Endometrium (tissue), 2 donors: ENCODE measurements at regions not wholly inside any gene's neighbourhood (a gene's known extent, or its start where the extent isn't known, plus 50 kb on each side); places are given as distances from the start of the nearest gene placed in this dataset.

Experiments used
- FAIRE-seq: peaks from 2 replicates; lab custom pipeline; 2012; peaks lifted over from hg19 to GRCh38; lab: Jason Lieb, UNC
- donor health status: control.
- donor health status: control.

DNA sequence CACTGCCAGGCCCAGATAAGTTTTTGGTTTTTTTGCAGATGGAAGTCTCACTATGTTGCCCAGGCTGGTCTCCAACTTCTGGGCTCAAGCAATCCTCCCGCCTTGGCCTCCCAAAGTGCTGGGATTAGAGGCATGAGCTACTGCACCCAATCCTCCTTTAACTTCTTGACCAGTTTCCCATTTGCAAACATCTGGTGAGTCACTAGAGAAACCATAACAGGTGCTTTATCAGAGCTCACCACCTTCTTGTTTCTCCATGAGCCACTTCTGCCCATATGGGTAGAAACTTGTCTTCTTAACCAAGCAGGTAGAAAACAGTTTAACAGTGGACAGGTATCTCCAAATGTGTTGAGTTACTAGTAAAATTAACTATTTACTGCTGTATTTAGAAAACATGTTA is 128.4 kb upstream of the AP1S2 start:
- no peak for FAIRE-seq

DNA sequence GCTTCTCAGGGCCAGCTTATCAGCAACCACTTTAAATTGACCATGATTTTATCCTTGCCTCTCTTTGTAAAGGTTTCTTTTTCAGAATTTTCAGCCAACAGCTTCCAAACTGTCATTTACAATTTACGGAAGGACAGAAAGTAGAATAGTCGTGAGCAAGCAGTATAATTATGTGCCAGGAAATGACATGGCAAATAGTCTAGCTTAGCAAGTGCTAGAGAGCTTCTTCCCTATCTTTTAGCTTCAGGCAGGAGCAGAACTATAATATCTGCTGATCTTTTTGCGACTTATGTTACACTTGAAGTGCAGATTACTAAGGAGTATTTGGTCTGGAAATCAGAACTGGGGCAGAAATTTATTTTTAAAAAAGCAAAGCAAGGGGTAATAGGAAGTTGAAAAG is 123.0 kb upstream of the AP1S2 start:
- no peak for FAIRE-seq

DNA sequence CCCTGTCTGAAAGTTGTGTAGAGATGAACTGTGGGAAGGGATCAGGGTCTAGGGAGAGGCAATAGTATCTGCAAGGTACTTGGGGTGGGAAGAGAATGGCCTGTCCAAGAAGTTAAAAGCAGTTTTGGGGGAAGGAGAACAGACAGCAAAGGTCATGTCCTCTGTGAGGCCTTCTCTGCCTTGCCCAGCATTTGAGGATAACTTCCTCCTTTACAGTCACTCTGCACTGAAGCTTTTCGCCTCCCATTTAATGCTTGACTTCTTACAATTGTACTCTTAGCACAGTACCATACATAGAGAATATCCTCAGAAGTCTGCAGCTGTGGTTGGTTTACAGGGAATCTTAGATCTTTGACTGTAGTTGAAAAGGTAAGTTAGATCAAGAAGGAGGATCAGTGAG is 121.8 kb upstream of the AP1S2 start:
- FAIRE-seq: no peak

GRCh38 chrX:15973946-15974345 is 119.3 kb upstream of the AP1S2 start:
- FAIRE-seq: no peak

DNA sequence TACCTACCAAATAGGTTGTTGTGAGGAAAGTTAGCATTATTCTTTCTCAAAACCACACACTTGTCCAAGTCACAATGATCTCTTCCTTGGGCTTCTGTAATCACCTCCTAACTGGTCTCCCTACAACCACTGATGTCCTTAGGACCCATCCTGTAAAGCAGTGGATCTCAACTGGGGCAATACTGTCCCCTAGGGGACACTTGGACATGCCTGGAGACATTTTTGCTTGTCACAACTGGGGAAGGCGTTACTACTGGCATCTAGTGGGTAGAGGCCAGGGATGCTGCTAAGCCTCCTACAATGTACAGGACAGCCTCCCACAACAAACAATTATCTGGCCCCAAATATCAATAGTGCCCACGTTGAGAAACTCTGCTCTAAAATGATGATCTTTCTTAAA is 118.7 kb upstream of the AP1S2 start:
- no peak for FAIRE-seq

- no peak for FAIRE-seq
These were observed 117.1 kb upstream of the AP1S2 start for GRCh38 chrX:15971696-15972095.

GRCh38 chrX:15963858-15964257 is 109.2 kb upstream of the AP1S2 start:
- no peak for FAIRE-seq

DNA sequence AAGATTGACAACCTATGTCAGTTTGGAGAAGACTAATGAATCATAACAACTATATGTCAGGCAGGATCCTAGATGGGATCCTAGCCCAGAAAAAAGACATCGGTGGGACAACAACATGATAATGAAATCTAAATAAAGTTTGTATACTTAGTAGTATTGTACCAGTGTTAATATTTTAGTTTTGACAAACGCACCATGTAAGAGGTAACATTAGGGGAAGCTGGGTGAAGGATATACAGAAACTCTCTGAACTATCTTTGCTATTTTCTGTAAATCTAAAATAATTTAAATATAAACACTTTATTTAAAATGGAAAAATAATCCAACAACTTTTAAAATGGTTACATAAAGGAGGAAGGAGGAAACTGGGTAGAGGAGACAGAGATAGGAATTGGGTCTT is 105.6 kb upstream of the AP1S2 start:
- FAIRE-seq: no peak

- no peak for FAIRE-seq
These were observed 102.1 kb upstream of the AP1S2 start for GRCh38 chrX:15956681-15957080.

DNA sequence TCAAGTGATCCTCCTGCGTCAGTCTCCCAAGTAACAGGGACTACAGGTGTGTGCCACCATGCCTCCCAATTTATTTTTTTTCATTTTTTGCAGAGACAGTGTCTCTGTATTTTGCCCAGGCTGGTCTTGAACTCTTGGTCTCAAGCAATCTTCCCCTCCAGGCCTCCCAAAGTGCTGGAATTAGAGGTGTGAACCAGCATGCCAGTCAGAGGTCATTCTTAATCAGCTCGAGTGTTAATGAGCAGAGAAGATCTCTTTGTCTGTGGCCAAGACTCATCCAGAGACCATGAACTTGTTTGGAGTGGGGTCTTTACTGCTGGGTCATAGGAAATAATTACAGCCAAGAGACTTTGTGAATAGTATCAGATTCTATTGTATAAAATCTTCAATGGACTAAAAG is 99.2 kb upstream of the AP1S2 start:
- no peak for FAIRE-seq

DNA sequence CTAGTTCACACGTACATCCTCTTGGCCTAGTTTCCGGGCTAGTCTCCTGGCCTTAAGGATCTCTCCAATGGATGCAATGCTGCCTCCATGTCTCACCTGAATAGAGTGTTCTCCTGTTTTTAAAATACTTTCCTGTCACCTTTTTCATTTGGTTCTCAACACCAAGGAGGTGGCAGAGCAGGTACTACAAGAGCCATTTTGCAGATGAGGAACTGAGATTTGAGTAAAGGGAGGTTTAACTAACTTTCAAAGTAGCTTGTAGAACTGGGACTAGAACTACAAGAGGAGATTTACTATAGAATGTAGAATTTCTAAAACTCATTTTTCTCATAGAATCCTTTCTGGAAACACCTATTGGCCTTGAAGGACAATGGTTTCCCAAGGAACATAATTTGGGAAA is 97.6 kb upstream of the AP1S2 start:
- FAIRE-seq: no peak

DNA sequence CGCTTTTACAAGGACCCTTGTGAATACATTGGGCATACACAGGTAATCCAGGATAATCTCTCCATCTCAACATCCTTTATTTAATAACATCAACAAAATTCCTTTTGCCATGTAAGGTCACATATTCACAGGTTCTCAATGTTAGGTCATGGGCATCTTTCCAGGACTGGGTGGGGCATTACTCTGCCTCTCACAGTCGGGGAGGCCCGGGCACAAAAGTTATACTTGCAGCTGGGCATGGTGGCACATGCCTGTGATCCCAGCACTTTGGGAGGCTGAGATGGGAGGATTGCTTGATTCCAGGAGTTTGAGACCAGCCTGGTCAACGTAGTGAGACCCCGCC is 93.7 kb upstream of the AP1S2 start:
- FAIRE-seq: no peak

DNA sequence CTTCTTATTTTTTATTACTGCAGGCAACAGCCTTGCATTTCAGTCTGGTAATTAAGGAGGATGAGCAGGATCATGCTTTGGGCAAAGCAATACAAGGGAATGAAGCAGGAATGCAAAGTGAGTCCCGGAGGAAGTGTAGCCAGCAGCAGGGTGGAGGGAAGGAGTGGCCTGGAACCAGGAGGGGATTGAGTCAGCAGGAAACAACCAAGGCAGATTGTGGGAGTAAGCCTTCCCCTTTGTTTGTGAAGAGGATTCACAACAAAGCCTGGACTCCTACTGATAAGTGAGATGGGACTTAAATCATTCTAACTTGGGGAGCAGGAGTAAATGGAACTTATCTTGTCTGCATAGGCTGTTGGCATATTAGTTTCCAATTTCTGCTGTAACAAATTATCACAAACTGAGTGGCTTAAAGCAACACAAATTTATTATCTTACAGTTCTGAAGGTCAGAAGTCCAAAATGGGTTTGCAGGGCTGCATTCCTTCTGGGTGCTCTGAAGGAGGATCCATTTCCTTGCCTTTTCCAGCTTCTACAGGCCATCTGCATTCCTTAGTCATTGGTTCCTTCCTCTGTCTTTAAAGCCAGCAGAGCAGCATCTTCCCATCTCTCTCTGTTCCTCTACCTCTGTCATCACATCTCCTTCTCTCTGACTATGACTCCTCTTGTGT is 93.2 kb upstream of the AP1S2 start:
- no peak for FAIRE-seq

DNA sequence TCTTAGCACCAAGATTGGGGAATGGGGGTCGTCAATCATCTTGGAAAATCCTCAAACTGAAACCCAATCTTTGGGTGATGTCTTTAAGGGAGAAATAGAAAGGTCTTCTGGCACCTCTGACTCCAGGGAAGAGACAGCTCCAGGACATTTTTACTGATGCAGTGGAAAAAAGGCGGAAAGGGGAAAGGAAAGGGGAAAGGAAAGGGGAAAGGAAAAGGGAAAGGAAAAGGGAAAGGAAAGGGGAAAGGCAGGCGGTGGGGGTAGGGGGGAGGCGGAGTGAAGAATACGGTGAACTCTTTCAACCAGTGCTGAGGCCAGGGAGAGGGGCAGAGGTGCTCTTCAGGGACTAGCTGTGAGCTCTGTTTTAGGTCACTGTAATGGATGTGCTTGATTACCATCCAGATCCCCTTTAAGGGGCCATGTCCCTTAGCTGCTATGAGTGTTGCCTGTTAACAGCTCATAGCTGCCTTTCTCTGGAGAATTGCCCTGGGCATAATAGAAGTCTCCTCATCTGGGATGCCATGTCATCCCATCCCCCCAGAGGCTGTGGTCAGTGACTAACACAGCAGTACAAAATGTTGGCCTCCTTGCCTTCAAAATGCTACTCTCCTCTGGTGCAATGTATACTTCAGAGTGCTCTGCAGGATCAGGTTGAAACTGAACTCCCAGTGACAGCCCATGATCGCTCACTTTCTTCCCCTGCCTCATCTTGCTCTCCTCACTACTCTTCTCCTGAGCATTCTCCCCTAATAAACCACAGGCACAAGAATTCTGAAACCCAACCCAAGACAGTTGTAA is 92.4 kb upstream of the AP1S2 start:
- FAIRE-seq: no peak

DNA sequence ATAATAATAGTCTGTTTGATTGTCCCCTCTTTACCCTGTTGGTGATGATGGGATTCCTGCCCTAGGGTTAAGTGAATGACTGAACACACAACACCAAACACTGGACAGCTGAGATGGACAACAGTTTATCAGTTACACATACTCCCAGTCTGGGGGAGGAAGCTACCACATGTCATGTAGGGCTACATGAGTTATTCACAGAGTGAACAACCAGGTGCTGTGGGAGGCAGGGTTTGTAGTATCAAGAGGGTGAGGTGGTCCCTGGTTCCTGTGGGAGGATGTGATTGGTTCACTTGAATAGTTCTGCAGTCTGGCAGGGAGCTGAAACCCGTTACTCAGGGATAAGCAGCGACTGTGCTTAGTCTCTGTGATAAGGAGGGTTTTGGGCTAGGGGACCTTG is 88.8 kb upstream of the AP1S2 start:
- FAIRE-seq: no peak

- no peak for FAIRE-seq
These were observed 87.7 kb upstream of the AP1S2 start for GRCh38 chrX:15942307-15942706.

DNA sequence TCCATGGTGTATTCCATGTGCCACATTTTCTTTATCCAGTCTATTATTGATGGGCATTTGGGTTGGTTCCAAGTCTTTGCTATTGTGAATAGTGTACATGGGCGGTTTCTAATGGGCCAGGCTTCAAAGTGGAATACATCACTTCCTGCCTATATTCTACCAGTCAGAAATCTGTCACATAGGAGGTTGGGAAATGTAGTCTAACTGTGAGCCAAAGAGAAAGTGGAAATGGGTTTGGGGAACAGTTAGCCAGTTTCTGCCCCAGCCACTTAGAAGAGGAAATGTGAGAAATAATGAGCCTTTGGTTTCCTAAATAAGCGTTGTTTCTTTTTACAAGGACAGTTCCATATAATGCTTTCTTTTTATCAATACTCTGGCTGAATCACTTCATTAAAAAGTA is 85.1 kb upstream of the AP1S2 start:
- no peak for FAIRE-seq

DNA sequence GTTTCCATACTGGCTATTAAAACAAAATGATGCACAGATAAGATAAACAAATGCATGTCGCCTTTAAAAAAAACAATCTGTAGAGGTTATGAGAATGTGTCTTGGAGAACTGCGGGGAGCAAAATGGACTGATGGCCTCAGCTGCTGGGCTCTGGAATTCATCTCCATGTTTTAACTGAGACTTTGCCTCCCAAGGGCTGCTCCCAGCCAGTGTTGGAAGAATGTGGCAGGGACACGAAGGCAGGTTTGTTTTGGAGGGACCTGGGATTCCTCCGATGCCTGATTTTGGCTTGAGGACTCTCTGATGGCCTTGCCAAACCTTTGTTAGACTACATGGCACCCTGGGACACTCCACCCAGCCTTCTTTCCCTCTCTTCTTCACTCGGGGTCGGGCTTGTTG is 83.5 kb upstream of the AP1S2 start:
- FAIRE-seq: no peak

DNA sequence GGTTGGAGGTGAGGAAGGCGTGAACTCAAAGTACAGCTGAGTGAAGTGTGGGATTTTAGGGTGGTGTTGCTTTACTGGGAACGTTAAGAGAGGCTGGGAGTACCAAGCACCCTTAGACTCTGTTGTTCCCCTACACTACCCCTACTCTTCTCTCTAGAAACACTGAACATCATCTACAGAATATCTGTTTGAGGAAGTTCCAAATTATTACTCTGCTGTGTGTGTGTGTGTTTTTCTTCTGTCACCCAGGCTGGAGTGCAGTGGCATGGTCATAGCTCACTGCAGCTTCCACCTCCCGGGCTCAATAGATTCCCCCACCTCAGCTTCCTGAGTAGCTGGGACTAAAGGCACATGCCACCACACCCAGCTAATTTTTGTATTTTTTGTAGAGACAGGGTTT is 76.7 kb upstream of the AP1S2 start:
- no peak for FAIRE-seq

GRCh38 chrX:15930585-15930984 is 76.0 kb upstream of the AP1S2 start:
- FAIRE-seq: no peak

- FAIRE-seq: no peak
These were observed 74.6 kb upstream of the AP1S2 start for GRCh38 chrX:15929194-15929593.

DNA sequence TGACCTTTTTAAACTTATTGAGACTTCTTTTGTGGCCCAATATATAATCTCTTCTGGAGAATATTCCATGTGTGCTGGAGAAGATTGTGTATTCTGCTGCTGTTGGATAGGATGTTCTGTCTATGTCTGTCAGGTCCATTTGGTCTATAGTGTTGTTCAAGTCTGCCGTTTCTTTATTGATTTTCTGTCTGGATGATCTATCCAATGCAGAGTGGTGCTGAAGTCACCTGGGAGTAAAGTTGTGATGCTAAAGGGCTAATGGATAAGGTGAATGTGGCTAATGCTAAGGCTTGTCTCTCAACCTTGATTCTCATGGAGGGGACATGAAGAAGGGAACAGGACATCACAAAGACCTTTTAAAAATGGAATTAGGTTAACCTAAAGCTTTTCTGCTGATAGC is 72.0 kb upstream of the AP1S2 start:
- FAIRE-seq: no peak

DNA sequence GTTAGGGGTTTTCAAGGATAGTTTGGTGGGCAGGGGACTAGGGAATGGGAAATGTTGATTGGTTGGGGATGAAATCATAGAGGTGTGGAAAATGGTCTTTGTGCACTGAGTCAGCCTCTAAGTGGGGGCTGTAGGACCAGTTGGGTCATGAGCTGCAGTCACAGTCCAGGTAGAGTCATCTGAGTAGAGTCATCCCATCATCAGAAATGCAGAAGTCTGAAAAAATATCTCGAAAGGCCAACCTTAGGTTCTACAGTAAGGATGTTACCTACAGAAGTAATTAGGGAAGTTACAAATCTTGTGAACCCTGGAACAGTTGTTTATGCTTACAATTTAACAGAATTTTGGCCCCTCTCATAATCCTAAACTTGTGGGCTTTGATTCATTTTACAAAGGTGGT is 63.4 kb upstream of the AP1S2 start:
- FAIRE-seq: no peak

DNA sequence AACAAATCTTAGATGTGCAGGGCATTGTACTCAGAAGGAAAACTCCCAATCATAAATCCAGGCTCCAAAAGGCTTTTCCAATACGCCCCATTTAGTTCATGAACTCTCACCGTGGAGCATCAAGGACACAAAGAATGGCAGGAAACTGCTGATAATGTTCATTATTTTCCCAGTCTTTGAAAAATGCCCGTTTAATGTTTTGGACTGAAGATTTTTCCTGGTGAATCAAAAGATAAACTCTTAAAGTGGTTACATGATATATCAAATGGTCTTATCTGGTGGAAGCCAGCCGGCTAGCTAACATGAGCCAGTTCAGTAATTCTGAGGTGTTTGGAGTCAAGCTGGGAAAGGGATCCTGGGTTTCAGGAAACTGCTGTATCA is 62.1 kb upstream of the AP1S2 start:
- FAIRE-seq: no peak
